Neural progenitor cell (in vitro differentiated cells): ENCODE measurements at regions not wholly inside any gene's neighbourhood (a gene's known extent, or its start where the extent isn't known, plus 50 kb on each side); places are given as distances from the start of the nearest gene placed in this dataset.

Experiments
- CTCF ChIP-seq: fragments of 200-600 bp; sonication (generic); IDR thresholded peaks from 2 replicates; pipeline ENCODE4 v1.5.1; 2017; ENCODE audit warnings: antibody characterized with exemption, mild to moderate bottlenecking
- EZH2 ChIP-seq: fragments of 200-600 bp; sonication (generic); IDR thresholded peaks from 2 replicates; pipeline ENCODE4 v1.6.1; 2017; ENCODE audit warnings: antibody characterized with exemption, mild to moderate bottlenecking, moderate library complexity
- EZH2phosphoT487 ChIP-seq: fragments of 200-600 bp; sonication (generic); IDR thresholded peaks from 2 replicates; pipeline ENCODE4 v1.6.1; 2017; ENCODE audit warnings: antibody characterized with exemption

- TF ChIP-seq CTCF (no peak), EZH2 (no peak), EZH2phosphoT487 (no peak)
These were observed 301.3 kb upstream of the IGF1R start for GRCh38 chr15:98347001-98347400.
